ENCODE measurements at regions not wholly inside any gene's neighbourhood (a gene's known extent, or its start where the extent isn't known, plus 50 kb on each side); places are given as distances from the start of the nearest gene placed in this dataset.

- H3K27ac ChIP-seq, result no peak overlapping the region
- H3K36me3 ChIP-seq, result no peaks in the 10 kb centered on the region
- DNase-seq, result no peak
- WGBS, 3 donors, result 78 to 93% (median 89%) methylated on average over 3 of the region's 3 CpGs
- no peaks in the 10 kb centered on the region for H3K4me1 ChIP-seq (ENCODE audit: insufficient read depth)
- H3K4me3 ChIP-seq, result no peak overlapping the region
- intact Hi-C loops (cut with DNase I), result loop anchor here in 1 of 4 donors (10.0 kb wide), 1 partner anchor 243 kb away; no protein-coding TSS in a partner anchor
- no peak for TF ChIP-seq CTCF (IDR thresholded peaks at IDR 0.05)
- TF ChIP-seq EP300 (IDR thresholded peaks at IDR 0.05), result no peak
- no peak for TF ChIP-seq POLR2A (IDR thresholded peaks at IDR 0.05)
- H3K27me3 ChIP-seq, result no peaks in the 10 kb centered on the region
- H3K9me3 ChIP-seq, result no peaks in the 10 kb centered on the region
Measured at GRCh38 chr9:84177407-84177806, 163.2 kb downstream of the SLC28A3 start.

- WGBS, 3 donors, result 68 to 85% (median 82%) methylated on average over 5 of the region's 5 CpGs
- H3K9me3 ChIP-seq, result no peaks in the 10 kb centered on the region
- intact Hi-C loops (cut with DNase I), result loop anchor here in 1 of 4 donors (10.0 kb wide), 1 partner anchor 245 kb away; no protein-coding TSS in a partner anchor
- no peaks in the 10 kb centered on the region for H3K27me3 ChIP-seq
- no peak overlapping the region for H3K27ac ChIP-seq
- H3K36me3 ChIP-seq, result no peaks in the 10 kb centered on the region
- DNase-seq, result no peak
- TF ChIP-seq POLR2A (IDR thresholded peaks at IDR 0.05) (no peak), CTCF (IDR thresholded peaks at IDR 0.05) (no peak), EP300 (IDR thresholded peaks at IDR 0.05) (no peak)
- no peaks in the 10 kb centered on the region for H3K4me1 ChIP-seq (ENCODE audit: insufficient read depth)
- H3K4me3 ChIP-seq, result no peak overlapping the region
Measured at GRCh38 chr9:84179531-84179930, 161.0 kb downstream of the SLC28A3 start.

GRCh38 chr9:84187090-84187489 lies 153.5 kb downstream of the SLC28A3 start:
- no peak for DNase-seq
- no peaks in the 10 kb centered on the region for H3K4me1 ChIP-seq (ENCODE audit: insufficient read depth)
- no peaks in the 10 kb centered on the region for H3K36me3 ChIP-seq
- H3K27ac ChIP-seq, result no peak overlapping the region
- intact Hi-C loops (cut with DNase I), result no loop called here
- TF ChIP-seq CTCF (IDR thresholded peaks at IDR 0.05) (no peak), EP300 (IDR thresholded peaks at IDR 0.05) (no peak), POLR2A (IDR thresholded peaks at IDR 0.05) (no peak)
- whole genome bisulfite sequencing, 3 donors, result 18 to 31% (median 23%) methylated on average over 5 of the region's 5 CpGs
- no peaks in the 10 kb centered on the region for H3K27me3 ChIP-seq
- no peak overlapping the region for H3K4me3 ChIP-seq
- H3K9me3 ChIP-seq, result no peaks in the 10 kb centered on the region

GRCh38 chr9:84189904-84190303 lies 150.7 kb downstream of the SLC28A3 start:
- WGBS, 3 donors, result 69 to 85% (median 74%) methylated on average over 7 of the region's 7 CpGs
- Histone ChIP-seq H3K9me3 (no peaks in the 10 kb centered on the region), H3K36me3 (no peaks in the 10 kb centered on the region), H3K27ac (no peak overlapping the region), H3K4me1 (ENCODE audit: insufficient read depth) (no peaks in the 10 kb centered on the region), H3K4me3 (no peak overlapping the region), H3K27me3 (no peaks in the 10 kb centered on the region)
- intact Hi-C loops (cut with DNase I), result no loop called here
- no peak for DNase-seq
- TF ChIP-seq POLR2A (IDR thresholded peaks at IDR 0.05) (no peak), CTCF (IDR thresholded peaks at IDR 0.05) (no peak), EP300 (IDR thresholded peaks at IDR 0.05) (no peak)

Data from ovary (tissue), 7 donors.